Heart left ventricle (tissue), 13 donors: ENCODE measurements at regions not wholly inside any gene's neighbourhood (a gene's known extent, or its start where the extent isn't known, plus 50 kb on each side); places are given as distances from the start of the nearest gene placed in this dataset.

Source experiments
- POLR2A ChIP-seq, 2 donors: fragments of 450-650 bp; IDR thresholded peaks; one replicate each; pipeline ENCODE4 v1.6.1; 2017; ENCODE audit warnings: antibody characterized with exemption in 2 of 2, mild to moderate bottlenecking in 2 of 2, moderate library complexity in 2 of 2
- TF ChIP-seq, protein P1 (sequence below), 12 donors: fragments of 200-600 bp; sonication (generic) in 4 of 12; IDR thresholded peaks; one replicate each; pipeline versions ENCODE4 v1.5.0 to v1.8.0; 2018 to 2022; ENCODE audit warnings: antibody characterized with exemption in 12 of 12, mild to moderate bottlenecking in 5 of 12
- donor health status: ischemic (EF 13 %, LVEDD 7.1; RV severe dilation, severe dysfunction).
- donor health status: DM: no; HTN: yes; CAD: no.
- donor health status: DM: no; HTN: no; CAD: no.
- donor health status: ischemic (EF 25% LVEDD 6.9; RV normal size, moderate dysfunction).
- donor health status: ischemic (EF 25% LVEDD 5.7; RV mildly dilated, moderate dysfunction).
- donor health status: ischemic (EF 35%, LVEDD 5.7; RV mildly dilated, moderate dysfunction).
- donor health status: nonischemic (EF 11% LVEDD 7.7; RV severe dilation, severe dysfunction).
- donor health status: DM: yes; HTN: yes; CAD: no.
- donor health status: PGD.
- donor health status: ischemic (EF 29% LVEDD 5.4; RV normal size, mild dysfunction).
- donor health status: nonischemic (EF 23%, LVEDD 6.1; RV moderate dilation, normal function).

GRCh38 chr4:10380735-10381134 is 76.5 kb downstream of the ZNF518B start:
- TF ChIP-seq, protein P1, sequence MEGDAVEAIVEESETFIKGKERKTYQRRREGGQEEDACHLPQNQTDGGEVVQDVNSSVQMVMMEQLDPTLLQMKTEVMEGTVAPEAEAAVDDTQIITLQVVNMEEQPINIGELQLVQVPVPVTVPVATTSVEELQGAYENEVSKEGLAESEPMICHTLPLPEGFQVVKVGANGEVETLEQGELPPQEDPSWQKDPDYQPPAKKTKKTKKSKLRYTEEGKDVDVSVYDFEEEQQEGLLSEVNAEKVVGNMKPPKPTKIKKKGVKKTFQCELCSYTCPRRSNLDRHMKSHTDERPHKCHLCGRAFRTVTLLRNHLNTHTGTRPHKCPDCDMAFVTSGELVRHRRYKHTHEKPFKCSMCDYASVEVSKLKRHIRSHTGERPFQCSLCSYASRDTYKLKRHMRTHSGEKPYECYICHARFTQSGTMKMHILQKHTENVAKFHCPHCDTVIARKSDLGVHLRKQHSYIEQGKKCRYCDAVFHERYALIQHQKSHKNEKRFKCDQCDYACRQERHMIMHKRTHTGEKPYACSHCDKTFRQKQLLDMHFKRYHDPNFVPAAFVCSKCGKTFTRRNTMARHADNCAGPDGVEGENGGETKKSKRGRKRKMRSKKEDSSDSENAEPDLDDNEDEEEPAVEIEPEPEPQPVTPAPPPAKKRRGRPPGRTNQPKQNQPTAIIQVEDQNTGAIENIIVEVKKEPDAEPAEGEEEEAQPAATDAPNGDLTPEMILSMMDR (IDR thresholded peaks at IDR 0.05): no peak
- no peak for TF ChIP-seq POLR2A (IDR thresholded peaks at IDR 0.05)
